ENCODE measurements at regions not wholly inside any gene's neighbourhood (a gene's known extent, or its start where the extent isn't known, plus 50 kb on each side); places are given as distances from the start of the nearest gene placed in this dataset.

- DNase-seq (ENCODE audit: low read depth) (peak; percentile 16), FAIRE-seq (no peak)
- no peak overlapping the region for H3K4me3 ChIP-seq (ENCODE audit: low read depth, low read length)
- no peaks in the 10 kb centered on the region for H3K36me3 ChIP-seq (ENCODE audit: control insufficient read depth, insufficient read depth, low read length)
- no peaks in the 10 kb centered on the region for H3K27me3 ChIP-seq (ENCODE audit: control insufficient read depth, insufficient read depth, low read length)
- peak; percentile 85 for TF ChIP-seq CTCF (IDR thresholded peaks at IDR 0.05; ENCODE audit: insufficient read depth, low read length, severe bottlenecking)
Observed at GRCh38 chr14:66070542-66071319, 415.4 kb upstream of the CCDC196 start.

GRCh38 chr14:66072190-66073084 lies 413.7 kb upstream of the CCDC196 start:
- no peaks in the 10 kb centered on the region for H3K36me3 ChIP-seq (ENCODE audit: control insufficient read depth, insufficient read depth, low read length)
- H3K27me3 ChIP-seq (ENCODE audit: control insufficient read depth, insufficient read depth, low read length) = no peaks in the 10 kb centered on the region
- TF ChIP-seq CTCF (IDR thresholded peaks at IDR 0.05; ENCODE audit: insufficient read depth, low read length, severe bottlenecking) = no peak
- no peak for DNase-seq (ENCODE audit: low read depth)
- H3K4me3 ChIP-seq (ENCODE audit: low read depth, low read length) = no peak overlapping the region
- FAIRE-seq = no peak

- no peak for TF ChIP-seq CTCF (IDR thresholded peaks at IDR 0.05; ENCODE audit: insufficient read depth, low read length, severe bottlenecking)
- H3K36me3 ChIP-seq (ENCODE audit: control insufficient read depth, insufficient read depth, low read length) = no peaks in the 10 kb centered on the region
- DNase-seq (ENCODE audit: low read depth) (no peak), FAIRE-seq (peak; percentile 7)
- H3K4me3 ChIP-seq (ENCODE audit: low read depth, low read length) = no peak overlapping the region
- H3K27me3 ChIP-seq (ENCODE audit: control insufficient read depth, insufficient read depth, low read length) = no peaks in the 10 kb centered on the region
Observed at GRCh38 chr14:66074537-66074936, 411.6 kb upstream of the CCDC196 start.

- Histone ChIP-seq H3K27me3 (ENCODE audit: control insufficient read depth, insufficient read depth, low read length) (no peaks in the 10 kb centered on the region), H3K4me3 (ENCODE audit: low read depth, low read length) (no peak overlapping the region), H3K36me3 (ENCODE audit: control insufficient read depth, insufficient read depth, low read length) (no peaks in the 10 kb centered on the region)
- peak; percentile 23 for FAIRE-seq
- DNase-seq (ENCODE audit: low read depth) = no peak
- TF ChIP-seq CTCF (IDR thresholded peaks at IDR 0.05; ENCODE audit: insufficient read depth, low read length, severe bottlenecking) = no peak
Observed at GRCh38 chr14:66076176-66076575, 410.0 kb upstream of the CCDC196 start.

- Histone ChIP-seq H3K36me3 (ENCODE audit: control insufficient read depth, insufficient read depth, low read length) (no peaks in the 10 kb centered on the region), H3K4me3 (ENCODE audit: low read depth, low read length) (no peak overlapping the region), H3K27me3 (ENCODE audit: control insufficient read depth, insufficient read depth, low read length) (no peaks in the 10 kb centered on the region)
- no peak for DNase-seq (ENCODE audit: low read depth)
- no peak for TF ChIP-seq CTCF (IDR thresholded peaks at IDR 0.05; ENCODE audit: insufficient read depth, low read length, severe bottlenecking)
- FAIRE-seq = no peak
Observed at GRCh38 chr14:66078006-66078405, 408.2 kb upstream of the CCDC196 start.

Data from bronchial epithelial cell (primary cell).